ENCODE measurements at regions not wholly inside any gene's neighbourhood (a gene's known extent, or its start where the extent isn't known, plus 50 kb on each side); places are given as distances from the start of the nearest gene placed in this dataset.
A peak's percentile ranks its signal among the peaks of the same experiment; 100 is the strongest.
"Not testable (repeated sequence)": the region's sequence is repeated elsewhere in the genome, so short reads cannot be mapped to it uniquely, and the experiment has no call there.

DNA sequence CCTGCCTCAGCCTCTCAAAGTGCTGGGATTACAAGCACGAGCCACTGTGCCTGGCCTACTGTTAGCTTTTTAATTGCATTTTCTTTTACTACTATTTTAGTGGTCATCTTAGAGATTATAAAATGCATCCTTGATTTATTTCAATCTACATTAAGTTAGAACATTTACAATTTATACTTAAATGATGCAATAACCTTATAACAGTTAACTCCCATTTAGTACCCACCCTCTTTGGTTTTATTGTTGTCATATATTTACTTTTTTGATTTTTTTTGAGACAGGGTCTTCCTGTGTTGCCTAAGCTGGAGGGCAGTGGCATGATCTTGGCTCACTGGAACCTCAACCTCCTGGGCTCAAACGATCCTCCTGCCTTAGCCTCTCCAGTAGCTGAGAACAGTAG is 77.3 kb downstream of the PPCDC start:
- no peak for DNase-seq

DNA sequence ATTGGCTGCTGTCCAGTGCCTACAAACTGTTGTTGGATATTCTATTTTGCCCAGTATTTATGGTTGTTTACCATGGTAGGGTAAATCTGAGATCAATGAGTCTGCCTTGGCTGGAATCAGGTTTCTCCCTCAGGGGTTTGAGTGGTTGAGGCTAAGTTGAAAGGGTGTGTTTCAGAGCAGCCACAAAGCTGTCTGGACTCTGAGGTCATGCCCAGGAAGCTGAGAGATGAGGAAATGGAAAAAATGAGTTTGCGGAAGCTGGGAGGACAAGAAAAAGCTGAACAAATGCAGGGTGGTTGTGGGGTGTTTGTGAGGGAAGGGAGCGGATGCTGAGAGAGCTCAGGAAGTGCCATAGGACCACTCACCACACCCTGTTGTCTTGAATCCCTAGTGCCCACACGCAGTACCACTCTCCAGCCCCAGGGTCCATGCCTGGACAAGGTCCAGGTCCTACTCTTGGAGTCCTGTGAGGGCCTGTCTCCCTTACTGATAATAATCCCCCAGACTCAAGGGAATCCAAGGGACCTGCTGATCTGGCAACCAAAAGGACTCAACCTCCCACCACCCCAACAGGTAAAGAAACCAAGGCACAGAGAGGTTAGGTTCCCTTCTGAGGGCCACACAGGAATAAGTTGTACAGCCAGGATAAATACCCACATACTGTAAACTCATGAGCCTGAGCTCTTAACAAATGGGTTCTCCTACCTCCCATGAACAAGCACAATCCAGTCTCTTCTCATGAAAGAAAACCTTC is 81.6 kb downstream of the PPCDC start:
- DNase-seq = peak; percentile 47

DNA sequence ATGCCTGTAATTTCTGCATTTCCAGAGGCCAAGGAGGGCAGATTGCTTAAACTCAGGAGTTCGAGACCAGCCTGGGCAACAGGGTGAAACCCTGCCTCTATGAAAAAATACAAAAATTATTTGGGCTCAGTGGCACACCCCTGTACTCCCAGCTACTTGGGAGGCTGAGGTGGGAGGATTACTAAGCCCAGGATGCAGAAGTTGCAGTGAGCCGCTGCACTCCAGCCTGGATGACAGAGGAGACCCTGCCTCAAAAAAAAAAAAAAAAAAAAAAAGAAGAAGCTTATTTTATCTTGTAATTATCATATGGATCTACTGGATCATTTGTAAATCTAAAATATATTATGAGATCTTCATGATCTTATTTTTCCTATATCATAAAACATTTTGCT is 84.1 kb downstream of the PPCDC start:
- no peak for DNase-seq

DNA sequence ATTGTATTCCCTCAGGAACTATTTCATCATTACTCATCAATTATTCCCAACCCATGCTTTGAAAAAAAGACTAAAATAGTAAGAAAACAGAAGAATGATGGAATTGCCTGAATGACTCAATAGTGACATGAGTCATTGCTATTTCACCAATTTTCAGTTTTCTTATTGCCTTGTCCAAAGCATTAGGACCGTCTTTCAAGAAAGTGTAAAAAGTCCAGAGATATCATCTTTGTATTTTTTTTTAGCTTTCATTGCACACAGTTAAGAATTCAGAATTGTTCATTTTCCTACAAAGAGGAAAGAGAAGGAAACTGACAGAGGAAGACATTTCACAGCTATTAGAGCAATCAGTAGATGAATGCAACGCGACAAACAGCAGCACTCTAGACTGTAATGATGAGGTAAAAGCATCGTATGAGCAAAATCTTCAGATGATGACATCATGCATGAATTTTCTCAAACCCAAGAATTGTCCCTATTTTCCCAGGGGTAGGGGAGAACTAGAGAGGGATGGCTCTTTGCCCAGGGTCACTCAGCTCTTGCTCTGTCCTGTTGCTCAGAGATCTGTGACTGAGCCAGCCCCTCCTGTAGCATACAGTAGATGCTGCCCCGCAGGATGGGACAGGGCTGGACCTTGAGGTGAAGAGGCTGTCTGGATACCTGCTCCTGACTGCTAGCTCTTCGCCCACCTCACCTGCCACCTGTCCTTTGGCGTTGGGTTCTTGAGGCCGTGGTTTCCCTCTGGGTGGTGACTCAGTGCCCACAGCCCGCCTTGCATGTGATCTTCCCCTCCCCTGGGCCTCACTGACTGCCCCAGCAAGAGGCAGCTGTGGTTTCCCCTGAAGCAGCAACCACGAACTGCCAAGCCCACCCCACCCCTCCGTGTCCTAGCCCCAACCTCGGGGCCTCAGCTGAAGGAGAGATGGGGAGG is 84.8 kb downstream of the PPCDC start:
- peak; percentile 59 for DNase-seq

DNA sequence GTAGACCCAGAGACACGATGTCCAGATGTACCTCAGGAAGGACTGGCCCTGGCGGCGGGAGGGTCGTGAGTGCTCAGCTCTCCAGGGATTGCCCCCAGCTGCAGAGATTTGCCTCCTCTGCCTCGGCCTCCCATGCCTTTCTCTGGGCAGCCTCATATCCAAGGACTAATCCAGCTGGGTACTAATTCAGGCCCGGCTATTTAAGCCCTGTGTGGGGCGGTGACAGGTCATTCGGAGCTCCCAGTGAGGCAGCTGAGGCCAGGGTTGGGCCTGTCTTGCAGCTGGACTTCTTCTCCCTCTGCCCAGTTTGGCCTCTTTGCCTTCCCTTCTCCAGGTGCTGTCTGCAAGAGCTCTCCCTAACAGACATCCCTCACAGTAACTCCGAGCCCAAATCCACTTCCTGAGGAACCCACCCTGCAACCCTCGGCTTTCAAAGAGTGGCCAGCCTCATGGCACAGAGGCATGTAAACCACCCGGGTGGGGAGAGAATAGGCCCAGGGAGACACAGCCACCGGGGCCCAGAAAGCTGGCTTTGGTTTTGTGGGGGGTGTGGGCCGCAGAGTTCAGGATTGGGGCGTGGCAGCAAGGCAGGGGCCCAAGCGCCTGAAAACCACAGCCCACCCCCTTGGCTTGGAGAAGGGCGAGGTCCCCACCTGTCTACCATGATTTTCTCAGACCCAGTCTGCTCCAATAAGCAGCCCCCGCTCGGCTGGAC is 85.8 kb downstream of the PPCDC start:
- no peak for DNase-seq

DNA sequence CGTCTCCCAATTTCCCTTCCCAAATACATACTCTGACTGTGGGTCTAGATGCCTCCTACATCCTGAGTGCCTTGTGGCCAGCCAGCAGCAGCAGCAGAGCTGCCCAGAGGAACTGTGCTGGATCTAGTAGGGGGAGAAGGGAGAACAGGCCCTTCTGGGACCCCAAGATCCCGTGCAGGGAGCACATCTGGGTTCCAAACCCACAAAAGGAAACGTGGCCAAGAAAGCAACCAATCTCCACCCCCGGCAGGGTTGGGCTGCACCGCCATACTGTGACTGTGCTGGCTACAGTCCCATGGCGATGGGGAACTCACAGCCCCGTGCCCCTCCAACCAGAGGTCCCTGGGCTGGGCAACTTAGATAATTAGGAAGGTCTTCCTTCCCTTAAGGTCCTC is 86.3 kb downstream of the PPCDC start:
- DNase-seq = no peak

DNA sequence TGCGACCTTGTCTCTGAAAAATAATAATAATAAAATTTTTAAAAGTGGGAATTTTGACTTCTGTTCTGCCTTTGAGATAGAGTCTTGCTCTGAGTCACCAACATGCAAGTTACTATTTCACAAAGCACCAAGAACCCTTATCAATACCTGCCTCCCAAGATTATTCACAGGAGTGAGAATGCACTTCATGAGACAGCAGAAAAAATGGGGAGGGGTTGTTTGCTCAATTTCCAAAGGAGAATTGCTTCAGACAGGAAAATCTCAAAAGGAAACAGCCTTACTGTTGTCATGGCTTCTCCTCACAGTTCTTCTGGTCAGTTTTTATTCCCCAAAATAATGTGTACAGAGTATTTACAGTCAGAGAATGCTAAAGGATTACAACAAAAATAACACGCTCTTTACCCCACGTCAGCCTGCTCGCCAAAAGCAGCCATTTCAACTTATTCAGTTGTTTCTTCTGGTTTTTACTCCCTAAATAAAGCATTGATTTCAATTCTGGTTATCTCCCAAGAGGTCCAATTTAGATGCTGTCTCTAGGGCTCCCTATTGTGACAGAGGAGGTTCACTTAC is 89.0 kb downstream of the PPCDC start:
- no peak for DNase-seq

DNA sequence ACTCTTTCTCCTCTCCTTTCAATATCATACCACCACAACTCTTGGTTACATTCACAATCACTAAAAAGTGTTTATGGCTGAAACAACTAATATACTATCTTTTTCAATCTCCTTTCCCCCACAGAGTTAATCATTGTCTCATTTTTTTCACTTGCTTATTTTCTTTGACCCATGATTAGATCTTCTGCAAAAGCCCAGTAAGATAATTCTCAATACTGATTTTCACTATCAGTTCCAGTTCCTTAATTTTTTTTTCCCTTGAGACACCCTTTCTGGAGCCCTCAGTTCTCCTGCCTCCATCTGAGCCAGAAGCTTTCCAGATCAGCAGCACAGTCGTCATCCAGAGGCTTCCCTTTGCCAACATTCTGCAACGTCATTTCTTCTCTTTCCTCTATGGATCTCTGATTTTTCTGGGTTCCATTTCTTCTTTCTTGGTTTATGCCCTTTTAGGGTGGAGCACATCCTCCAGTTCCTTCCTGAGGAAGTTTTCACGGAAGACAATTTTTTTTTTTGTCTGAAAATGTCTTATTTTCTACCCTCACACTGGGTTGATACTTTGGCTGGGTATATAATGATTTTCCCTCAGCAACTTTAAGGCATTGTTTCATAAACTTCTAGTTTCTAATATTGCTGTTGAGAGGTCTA is 88.7 kb upstream of the C15orf39 start:
- DNase-seq = no peak

DNA sequence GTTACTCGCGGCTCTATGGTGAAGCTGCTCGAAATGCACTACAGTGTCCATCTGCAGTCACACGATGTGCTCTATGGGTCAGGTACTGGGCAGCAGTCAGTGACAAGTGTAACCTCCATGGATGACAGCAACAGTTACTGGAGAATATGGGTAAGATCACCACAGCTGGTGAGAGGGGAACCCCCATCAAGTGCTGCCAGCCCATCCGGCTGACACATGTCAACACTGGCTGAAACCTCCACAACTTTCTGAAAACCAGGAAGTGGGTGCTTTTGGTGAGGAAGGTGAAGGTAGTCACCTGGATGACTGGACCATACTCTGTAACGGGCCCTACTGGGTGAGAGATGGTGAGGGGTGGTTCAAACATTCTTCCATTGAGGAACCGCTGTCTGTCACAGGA is 87.4 kb upstream of the C15orf39 start:
- no peak for DNase-seq

DNA sequence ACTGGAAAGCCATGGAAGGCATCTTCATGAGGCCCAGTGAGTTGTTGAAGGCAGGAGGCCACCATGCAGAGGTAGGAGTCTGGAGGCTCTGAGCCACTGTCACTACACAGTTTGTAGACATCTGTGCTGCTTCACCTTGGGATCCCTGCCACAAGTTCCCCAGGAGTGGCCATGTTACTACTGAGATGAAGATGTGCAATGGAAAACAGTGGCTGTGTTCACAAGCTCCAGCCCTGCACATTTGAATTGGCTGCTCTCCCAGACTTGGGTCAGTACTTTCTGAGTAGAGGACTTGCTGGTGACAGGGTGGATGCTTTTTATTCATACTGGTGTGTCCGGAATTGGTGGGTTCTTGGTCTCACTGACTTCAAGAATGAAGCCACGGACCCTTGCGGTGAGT is 86.9 kb upstream of the C15orf39 start:
- DNase-seq = no peak

DNA sequence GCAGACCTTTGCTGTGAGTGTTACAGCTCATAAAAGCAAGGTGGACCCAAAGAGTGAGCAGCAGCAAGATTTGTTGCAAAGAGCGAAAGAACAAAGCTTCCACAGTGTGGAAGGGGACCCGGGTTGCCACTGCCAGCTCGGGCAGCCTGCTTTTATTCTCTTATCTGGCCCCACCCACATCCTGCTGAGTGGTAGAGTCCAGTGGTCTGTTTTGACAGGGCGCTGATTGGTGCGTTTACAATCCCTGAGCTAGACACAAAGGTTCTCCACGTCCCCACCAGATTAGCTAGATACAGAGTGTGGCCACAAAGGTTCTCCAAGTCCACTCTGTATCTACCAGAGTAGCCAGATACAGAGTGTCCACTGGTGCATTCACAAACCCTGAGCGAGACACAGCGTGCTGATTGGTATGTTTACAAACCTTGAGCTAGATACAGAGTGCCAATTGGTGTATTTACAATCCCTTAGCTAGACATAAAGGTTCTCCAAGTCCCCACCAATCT is 86.2 kb upstream of the C15orf39 start:
- not testable (repeated sequence) for DNase-seq

DNA sequence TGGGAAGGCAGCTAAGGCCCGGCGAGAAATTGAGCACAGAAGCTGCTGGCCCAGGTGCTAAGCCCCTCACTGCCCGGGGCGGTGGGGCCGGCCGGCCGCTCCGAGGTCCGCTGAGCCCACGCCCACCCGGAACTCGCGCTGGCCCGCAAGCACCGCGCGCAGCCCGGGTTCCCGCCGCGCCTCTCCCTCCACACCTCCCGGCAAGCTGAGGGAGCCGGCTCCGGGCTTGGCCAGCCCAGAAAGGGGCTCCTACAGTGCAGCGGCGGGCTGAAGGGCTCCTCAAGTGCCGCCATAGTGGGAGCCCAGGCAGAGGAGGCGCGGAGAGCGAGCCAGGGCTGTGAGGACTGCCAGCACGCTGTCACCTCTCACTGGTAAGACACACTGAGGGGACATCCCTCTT is 85.5 kb upstream of the C15orf39 start:
- DNase-seq = not testable (repeated sequence)

DNA sequence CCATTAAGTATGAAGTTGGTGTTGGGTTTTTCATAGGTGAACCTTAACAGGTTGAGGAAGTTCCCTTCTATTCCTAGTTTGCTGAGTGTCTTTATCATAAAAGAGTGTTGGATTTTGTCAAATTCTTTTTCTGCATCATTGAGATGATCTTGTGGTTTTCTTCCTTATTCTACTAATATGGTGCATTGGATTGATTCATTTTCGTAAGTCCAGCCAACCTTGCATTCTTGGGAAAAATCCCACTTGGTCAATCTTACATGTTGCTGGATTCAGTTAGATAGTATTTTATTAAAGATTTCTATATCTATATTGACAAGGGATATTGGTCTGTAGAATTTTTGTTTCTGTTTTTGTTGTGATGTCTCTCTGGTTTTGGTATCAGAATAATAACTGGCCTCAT is 83.7 kb upstream of the C15orf39 start:
- DNase-seq = no peak

DNA sequence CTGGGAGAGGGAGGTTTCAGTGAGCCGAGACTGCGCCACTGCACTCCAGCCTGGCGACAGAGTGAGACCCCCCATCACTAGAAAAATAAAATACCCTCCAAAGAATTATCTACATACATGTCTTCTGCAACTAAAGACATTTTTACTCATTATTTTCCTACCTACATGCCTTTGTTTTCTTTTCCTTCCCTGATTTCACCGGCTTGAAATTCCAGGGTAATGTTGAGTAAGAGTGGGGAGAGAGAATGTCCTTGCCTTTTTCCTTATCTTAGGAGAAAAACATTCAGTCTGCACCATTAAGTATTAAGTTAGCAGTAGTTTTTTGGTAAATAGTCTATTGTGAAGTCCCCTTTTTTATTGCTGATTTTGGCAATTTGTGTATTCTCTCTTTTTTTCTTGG is 82.4 kb upstream of the C15orf39 start:
- not testable (repeated sequence) for DNase-seq

DNA sequence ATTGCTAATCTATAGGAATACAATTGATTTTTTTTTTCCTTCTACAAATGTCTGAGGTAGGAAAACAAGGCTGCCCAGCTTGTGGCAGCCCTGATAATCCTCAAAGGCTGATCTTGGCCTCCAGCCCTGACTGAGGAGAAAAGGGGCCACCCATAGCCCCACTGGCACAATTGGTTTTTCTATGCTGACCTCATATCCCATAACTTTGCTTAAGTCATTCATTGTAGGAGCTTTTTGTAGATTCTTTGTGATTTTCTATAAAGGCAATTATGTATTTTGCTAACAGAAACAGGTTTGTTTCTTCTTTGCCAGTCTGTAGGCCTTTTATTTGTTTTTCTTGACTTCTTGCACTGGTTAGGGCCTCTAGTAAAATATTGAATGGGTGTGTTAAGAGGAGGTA is 80.2 kb upstream of the C15orf39 start:
- DNase-seq = no peak

DNA sequence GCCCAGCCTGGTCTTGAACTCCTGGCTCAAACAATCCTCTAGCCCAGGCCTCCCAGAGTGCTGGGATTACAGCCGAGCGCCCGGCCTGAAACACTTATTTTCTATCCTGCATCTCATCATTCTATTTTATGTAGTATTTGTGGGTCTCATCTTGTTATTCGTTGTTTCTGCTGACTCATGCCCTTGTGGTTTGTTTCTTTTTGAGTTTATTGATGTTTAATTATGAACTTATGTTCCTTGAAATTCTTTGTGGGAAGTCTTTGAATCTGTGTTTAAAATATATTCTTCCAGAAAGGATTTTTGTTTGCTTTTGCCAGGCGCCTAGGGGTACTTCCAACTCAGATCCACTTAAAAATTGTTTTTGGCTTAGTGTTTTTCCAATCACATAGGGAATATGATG is 78.3 kb upstream of the C15orf39 start:
- no peak for DNase-seq

DNA sequence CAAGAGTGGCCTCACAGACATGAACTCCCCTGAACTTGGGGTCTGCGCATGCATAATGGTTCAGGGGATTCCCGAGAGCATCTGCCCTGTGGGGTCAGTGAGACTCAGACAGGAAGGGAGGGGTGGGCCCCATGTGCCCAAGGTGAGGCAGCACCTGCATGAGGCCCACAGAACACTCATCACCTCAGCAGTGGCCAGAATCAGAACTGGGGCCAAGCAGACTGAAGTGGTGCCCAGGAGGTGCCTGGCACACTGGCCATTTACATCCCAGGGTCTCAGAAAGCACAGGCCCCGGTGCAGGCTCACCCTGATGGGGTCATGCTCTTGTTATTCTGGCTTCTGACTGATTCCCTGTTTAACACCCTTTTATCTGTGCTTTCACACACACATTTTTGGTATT is 77.4 kb upstream of the C15orf39 start:
- DNase-seq = not testable (repeated sequence)

DNA sequence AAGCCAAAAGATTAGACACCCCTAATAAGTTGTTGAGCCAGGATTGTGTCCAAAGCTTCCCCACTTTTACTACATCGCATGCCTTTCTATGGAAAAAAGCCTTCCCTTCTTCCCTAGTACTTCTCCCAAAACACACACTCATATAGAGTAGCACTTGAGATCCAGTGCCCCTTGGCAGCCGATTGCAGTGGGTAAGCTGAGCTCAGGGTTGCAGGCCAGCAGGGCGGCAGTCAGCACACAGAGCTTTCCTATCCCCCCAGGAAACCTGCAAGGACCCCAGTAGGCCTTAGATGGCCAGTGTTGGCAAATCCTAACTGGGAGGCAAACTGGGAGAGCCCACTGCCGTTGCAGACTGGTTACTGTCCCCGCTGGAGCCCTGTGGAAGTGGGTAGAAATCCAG is 75.7 kb upstream of the C15orf39 start:
- DNase-seq = no peak

DNA sequence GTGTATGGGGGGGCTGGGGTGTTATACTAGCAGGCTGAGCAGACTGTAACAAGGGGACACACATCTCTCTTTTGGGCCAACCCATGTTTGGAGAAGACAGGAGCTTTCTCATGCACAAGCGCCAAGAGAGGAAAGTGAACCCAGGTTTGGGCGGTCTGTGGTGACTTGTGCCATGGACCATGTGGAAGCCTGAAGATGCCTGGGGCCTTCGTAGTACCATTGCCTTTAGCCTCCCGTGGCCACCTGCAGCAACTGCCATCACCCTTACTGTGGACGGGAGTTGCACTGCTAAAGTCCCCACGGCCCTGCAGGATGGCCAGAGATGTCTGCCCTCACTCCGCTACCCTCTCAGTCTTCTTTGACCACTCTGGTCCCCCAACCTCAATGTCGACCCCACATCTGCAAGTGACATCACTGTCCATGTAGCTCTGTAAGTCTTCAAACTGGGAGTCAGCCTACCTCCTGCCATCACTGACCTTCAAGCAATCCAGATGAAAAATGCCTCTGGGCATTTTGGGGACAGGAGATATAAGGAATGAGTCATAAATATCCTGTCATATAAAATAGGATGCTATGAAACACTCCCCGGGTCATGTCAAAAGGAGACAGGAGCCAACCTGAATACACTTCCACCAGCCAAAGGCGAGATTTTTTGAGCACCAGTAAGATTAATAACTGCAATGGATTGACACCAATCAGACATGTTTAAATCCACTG is 74.7 kb upstream of the C15orf39 start:
- DNase-seq = no peak

DNA sequence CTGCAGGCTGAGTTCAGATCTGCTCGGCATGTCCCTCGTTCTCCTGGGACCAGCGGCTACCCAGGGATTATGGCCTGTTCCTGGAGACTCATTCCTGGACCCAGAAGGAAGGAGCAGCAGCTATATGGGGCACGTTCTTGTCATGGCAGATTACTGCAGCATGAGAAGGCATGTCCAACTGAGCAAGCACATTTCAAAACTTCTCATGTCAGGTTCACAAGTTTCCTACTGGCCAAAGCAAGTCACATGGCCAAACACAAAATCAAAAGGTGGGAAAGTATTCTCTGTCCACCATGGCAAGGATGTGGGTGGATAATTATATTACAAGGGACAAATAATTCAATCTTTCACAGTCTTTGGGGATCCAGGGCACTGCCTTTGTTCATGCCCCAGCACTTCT is 71.9 kb upstream of the C15orf39 start:
- DNase-seq = no peak

DNA sequence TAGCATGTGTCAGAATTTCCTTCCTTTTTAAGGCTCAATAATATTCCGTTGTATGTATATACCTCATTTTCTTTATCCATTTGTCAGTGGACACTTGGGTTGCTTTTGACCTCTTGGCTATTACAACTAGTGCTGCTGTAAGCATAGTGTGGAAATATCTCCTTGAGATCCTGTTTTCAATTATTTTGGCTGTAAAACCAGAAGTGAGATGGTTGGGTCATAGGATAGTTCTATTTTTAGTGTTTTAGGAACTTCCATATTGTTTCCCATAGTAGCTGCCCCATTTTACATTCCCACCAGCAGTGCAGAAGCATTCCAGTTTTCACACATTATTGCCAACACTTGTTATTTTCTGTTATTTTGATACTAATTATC is 70.4 kb upstream of the C15orf39 start:
- DNase-seq = no peak

DNA sequence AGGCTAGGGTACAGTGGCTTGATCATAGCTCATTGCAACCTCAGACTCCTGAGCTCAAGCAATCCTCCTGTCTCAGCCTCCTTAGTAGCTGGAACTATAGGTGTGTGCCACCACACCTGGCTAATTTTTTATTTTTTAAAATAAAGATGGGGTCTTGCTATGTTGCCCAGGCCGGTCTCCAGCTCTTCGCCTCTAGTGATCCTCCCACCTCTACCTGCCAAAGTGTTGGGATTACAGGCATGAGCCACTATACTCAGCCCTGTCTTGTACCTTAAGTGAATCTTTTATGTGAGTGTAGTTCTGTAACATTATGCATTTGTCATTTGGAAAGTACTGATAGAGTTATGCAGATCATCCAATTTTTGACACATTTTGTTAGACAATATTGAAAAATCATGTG is 66.9 kb upstream of the C15orf39 start:
- DNase-seq = no peak

Data from CD4-positive, alpha-beta T cell treated with Interleukin-10 for 1 hour (primary cell).